ENCODE measurements at regions not wholly inside any gene's neighbourhood (a gene's known extent, or its start where the extent isn't known, plus 50 kb on each side); places are given as distances from the start of the nearest gene placed in this dataset.

- DNase-seq (ENCODE audit: low read depth) = no peak
Measured at GRCh38 chr1:229093609-229094336, 177.1 kb upstream of the RAB4A start.

DNA sequence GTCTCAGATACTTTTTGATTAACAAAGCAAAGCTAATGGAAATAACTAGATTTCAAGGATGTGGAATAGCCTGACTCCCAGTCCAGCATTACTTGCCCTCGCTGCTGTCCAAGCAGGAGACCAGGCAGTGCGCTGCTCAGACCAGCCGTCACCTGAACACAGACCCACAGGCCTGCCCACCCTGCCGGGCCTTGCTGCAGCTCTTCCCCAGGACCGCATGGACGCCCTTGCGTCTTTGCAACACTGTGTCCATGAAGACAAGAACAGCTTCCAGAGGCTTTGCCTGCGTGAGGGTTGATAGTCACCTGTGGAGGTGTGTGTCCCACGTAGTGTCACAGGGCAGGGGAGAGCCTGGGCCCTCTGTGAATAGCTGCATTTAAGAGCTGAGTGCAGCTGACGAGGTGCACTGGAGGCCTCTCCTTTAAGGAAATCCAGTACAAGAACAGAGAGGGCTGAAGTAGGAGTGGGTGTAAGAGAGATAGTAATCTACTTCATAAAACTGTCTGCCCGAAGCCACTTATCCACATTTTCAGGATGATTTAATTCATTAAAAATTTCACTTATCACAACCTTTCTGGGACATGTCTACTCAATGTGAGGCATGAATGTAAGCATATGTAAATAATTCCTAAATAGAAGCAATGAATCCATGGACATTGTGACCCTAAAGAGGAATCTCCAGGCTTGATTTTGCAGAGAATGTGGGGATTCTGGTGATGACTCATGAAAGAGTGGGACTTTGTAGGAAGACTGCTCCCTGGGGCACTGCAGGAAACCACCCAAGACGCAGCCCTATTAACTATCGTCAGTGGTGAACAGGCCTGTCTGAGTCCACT, 176.2 kb upstream of the RAB4A start:
- no peak for DNase-seq (ENCODE audit: low read depth)

GRCh38 chr1:229095325-229095724, 175.6 kb upstream of the RAB4A start:
- DNase-seq (ENCODE audit: low read depth) = no peak

- DNase-seq (ENCODE audit: low read depth) = no peak
Measured at GRCh38 chr1:229097356-229097755, 173.6 kb upstream of the RAB4A start.

DNA sequence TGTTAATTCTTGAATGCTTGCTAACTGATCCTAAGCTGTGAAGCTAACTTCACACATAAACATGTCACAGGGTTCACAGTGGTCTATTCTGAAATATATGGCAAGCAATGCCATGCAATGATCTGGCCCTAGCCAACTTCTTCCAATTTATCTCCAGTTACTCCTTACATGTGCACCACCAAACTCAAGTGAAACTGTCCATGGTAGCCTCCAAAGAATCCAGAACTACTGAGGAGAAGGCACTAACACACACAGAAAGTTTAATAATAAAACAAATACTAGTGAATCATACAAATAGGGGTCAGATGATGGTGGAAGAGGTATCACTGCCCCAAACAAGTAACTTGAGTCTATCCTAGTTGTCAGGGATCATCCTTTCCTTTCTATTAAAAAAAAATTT, 172.6 kb upstream of the RAB4A start:
- no peak for DNase-seq (ENCODE audit: low read depth)

DNA sequence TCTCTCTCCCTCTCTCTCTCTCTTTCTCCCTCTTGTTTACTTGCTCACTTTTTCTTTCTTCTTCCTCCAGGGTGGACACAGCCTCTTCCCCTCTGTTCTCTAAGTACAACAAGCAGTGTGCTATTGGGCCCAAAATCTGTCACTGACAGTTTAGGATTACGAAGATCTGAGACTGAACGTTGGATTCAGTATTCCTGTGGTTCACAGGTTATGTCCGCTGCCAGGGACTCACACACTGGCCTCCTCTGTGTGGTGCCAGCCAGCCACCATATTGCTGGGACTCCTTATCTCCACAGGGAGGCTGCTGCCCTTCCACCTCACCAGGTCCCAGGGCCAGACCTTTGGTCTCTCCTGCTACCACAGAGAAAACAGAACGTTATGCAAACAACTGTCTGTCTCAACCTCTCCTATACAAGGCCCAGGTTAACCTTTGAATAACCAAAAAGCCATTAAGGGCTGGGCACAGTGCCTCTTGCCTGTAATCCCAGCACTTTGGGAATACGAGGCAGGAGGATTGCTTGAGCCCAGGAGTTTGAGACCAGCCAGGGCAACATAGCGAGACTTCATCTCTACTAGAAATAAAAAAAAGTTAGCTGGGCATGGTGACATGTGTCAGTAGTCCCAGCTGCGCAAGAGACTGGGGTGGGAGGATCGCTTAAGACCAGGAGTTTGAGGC, 171.9 kb upstream of the RAB4A start:
- no peak for DNase-seq (ENCODE audit: low read depth)

GRCh38 chr1:229101011-229101871, 169.7 kb upstream of the RAB4A start:
- DNase-seq (ENCODE audit: low read depth) = no peak

GRCh38 chr1:229102741-229103391, 168.0 kb upstream of the RAB4A start:
- DNase-seq (ENCODE audit: low read depth) = no peak

GRCh38 chr1:229104654-229105053, 166.3 kb upstream of the RAB4A start:
- no peak for DNase-seq (ENCODE audit: low read depth)

DNA sequence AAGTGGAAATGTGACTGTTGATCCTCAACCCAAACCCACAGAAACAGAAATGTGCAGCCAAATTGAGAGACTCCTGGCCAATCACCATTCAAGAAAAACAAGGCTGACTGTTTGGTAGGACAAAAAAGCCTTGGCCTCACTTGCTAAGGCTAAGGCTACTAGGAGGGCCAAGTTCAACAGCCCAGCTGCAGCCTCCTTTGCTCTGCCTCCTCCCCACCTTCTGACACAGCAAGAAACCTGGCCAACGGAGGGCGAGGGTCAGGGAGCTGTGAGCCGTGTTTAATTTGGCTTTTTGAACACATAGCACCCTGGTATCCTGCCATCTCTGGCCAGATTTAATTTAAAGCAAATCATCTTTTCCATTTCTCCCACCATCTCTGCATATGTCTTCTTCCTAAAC, 165.8 kb upstream of the RAB4A start:
- DNase-seq (ENCODE audit: low read depth) = no peak

DNA sequence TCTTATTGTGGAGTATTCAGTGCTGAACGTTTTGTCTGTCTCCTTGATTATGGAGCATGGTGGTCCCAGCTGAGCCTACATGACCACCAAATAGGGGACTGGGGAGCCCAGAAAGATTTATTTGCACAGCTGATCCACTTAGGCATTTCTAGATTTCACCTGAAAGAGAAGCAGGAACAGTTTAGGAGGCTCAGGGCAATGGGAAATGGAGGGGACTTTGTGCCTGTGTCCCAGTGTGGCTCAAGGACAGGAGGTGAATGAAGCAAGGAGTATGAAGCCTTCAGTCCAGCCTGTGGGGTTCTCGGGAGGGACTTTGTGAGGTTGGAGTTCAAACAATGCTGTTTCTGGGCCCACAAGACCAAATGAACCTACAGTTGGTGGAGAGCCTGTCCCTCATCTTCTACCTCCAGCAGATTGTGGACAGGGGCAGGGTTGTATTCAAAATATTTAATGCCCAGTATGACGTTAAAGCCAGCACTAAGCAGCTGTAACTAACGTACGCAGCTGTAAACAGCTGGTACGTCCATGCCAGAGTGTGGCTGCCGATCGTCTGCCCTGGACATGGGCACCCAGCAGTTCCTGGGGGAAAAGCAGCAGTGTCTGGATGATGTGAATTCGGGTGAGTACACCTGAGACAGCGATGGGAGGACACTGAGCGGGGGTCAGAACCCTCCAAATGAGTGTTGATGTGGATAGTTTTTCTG, 164.9 kb upstream of the RAB4A start:
- no peak for DNase-seq (ENCODE audit: low read depth)

- no peak for DNase-seq (ENCODE audit: low read depth)
Measured at GRCh38 chr1:229106526-229107125, 164.3 kb upstream of the RAB4A start.

DNA sequence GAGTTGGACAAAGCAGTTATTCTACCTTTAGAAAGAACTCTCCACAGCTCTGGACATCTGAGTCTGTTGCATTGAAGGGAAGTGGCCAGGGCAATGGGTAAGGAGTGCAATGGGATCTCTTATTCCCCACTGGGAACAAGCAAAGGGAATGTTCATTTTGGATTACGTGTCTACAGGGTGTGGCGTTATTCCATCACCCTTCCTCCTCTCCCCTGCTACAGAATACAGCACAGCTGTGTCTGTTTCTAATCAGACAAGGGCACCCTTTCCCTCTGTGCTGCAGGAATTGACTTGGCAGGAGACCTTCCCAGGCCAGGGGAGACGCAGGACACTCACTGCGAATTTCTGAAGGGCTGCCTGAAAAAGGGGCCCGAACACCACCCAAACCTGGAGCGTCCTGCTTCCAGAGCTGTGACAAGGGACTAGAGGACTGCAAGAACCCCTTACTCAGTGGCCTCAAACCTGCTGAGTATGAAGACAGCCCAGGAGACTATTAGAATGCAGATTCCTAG, 163.6 kb upstream of the RAB4A start:
- no peak for DNase-seq (ENCODE audit: low read depth)

DNA sequence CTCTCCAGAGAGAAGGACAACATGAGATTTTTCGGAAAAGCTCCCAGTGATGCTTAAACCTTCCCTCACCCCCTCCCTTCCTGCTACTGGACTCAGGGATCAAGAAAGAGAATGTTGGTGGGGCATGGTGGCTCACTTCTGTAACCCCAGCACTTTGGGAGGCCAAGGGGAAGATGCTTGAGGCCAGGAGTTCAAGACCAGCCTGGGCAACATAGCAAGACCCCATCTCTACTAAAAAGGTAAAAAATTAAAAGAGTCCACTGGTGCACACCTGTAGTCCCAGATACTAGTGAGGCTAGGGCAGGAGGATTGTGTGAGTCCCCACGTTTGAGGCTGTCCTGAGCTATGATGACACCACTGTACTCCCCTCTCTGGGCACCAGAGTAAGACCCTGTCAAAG, 162.9 kb upstream of the RAB4A start:
- no peak for DNase-seq (ENCODE audit: low read depth)

- DNase-seq (ENCODE audit: low read depth) = no peak
Measured at GRCh38 chr1:229108598-229109201, 162.2 kb upstream of the RAB4A start.

DNA sequence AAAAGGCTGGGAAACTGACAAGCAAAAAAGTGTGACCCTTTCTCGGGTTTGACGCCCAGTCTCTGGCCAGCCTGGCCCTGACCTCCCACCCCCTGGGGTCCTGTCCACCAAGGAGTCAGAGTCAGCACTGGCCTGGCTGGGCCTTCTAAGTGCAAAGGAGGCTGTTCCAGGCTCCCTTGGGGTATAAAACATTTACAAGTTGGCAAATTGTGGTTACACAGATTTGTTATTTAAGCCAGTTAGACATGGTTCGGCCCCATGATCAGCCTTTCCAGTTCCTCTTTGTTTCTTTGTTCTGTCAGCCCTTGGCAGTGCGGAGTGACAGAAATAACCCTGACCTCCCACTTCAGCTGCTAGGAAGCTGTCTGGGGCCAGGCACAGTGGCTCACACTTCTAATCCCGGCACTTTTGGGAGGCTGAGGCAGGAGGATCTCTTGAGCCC, 161.6 kb upstream of the RAB4A start:
- DNase-seq (ENCODE audit: low read depth) = no peak

DNA sequence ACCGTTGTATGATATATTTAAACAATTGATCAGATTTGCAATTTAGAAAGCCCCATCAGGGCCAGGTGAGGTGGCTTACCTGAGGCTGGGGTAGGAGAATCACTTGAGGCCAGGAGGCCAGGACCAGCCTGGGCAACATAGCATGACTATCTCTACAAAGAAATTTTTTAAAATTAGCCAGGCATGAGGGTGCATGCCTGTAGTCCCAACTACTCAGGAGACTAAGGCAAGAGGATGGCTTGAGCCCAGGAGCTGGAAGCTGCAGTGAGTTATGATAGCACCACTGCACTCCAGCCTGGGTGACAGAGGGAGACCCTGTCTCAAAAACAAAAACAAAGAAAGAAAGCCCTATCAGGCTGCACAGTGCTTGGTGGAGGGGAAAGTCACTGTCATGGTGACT, 159.9 kb upstream of the RAB4A start:
- DNase-seq (ENCODE audit: low read depth) = no peak

- DNase-seq (ENCODE audit: low read depth) = no peak
Measured at GRCh38 chr1:229111703-229112319, 159.1 kb upstream of the RAB4A start.

DNA sequence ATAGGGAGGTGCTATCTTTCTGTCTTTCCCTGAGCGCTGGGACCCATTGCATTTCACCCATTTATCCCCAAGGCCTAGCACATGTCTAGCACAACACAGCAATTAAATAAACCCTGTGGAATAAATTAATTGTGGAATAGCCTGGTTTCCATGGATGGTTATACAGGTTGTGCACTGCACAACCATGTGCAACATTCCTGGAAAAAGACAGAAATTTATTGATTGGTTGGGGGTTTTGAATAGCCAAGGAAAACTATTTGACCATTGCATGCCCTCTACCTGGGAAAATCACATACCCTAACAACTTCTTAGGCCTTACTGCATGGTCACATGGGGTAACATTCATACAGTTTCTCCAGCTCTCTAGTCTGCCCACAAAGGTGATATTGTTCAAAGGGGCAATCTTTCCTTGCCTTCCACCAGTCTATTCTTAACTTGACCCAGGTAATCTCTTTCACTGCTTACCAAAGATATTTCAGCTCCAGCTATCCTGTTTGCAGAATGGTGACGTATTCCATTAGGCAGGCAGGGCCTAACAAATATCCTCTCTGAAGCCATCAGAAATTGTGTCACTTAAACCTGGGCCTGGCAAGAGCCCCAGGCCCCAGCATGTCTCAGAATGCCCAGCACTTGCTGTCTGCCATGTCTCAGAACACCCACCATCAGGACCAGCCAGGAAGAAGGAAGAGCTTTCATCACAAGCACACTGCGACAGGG, 157.9 kb upstream of the RAB4A start:
- no peak for DNase-seq (ENCODE audit: low read depth)
